HCT116 (cell line): ENCODE measurements at regions not wholly inside any gene's neighbourhood (a gene's known extent, or its start where the extent isn't known, plus 50 kb on each side); places are given as distances from the start of the nearest gene placed in this dataset.

Experiments
- ATAC-seq: fragments of 200-7000 bp; cut with Tn5 transposase; 2 replicates; pipeline ENCODE4 v1.9.1; 2020; ENCODE audit warnings: mild to moderate bottlenecking, moderate library complexity
- BruUV-seq: library from RNA; stranded (reverse); fragments of 400-500 nt; replicated peaks from 2 replicates; lab custom pipeline; 2021; lab: Mats Ljungman, UMichigan
- CTCF ChIA-PET: fragments of 300-600 bp; sonication (Branson Sonifier 250); formaldehyde crosslinking; loops from one replicate; lab custom pipeline; 2021; ENCODE audit warnings: antibody characterized with exemption; lab: Charles Lee
- POLR2A ChIA-PET: fragments of 300-600, 350-600 bp; sonication (Branson Sonifier 250); formaldehyde crosslinking; loops from one replicate; lab custom pipeline; 2021; ENCODE audit warnings: antibody characterized with exemption; lab: Charles Lee
- RAD21 ChIA-PET, 2 experiments: fragments of 300-600 bp; sonication (Branson Sonifier 250); formaldehyde crosslinking; loops; one replicate each; lab custom pipeline; 2023; ENCODE audit warnings: low total read pairs in 2 of 2; ENCODE audit not compliant: uncharacterized antibody in 2 of 2, unreplicated experiment in 2 of 2, low non-redundant PET in 1 of 2; lab: Charles Lee
- DNase-seq: peaks from one replicate; pipeline ENCODE4 v3.0.0-alpha.2; 2010; ENCODE audit warnings: low read depth, low spot score
- H2AFZ ChIP-seq: fragments of 200-600 bp; shearing (Covaris generic), sonication (generic); 2 replicates; pipeline ENCODE4 v1.6.1; 2017; ENCODE audit warnings: low read depth, mixed run types, mixed read lengths, antibody characterized with exemption, low read length; ENCODE audit not compliant: poor library complexity, severe bottlenecking
- H3K27ac ChIP-seq: 2 replicates; pipeline ENCODE4 v1.5.1; 2012; ENCODE audit warnings: low read depth, low read length
- H3K27me3 ChIP-seq: fragments of 200-600 bp; sonication (generic); 2 replicates; pipeline ENCODE4 v1.6.1; 2016; ENCODE audit warnings: mixed run types, low read length, mixed read lengths; ENCODE audit not compliant: insufficient read depth
- H3K36me3 ChIP-seq, 2 experiments: fragments of 200-500 bp in 1 of 2; fragments of 200-600 bp in 1 of 2; sonication (Bioruptor generic) in 1 of 2; sonication (generic) in 1 of 2; 2 replicates each; pipeline versions ENCODE4 v1.5.1 to v1.6.1; 2014 to 2016; ENCODE audit warnings: low read length in 2 of 2, inconsistent platforms in 1 of 2, mixed read lengths in 1 of 2, mixed run types in 1 of 2; ENCODE audit not compliant: insufficient read depth in 2 of 2, control insufficient read depth in 1 of 2
- H3K4me1 ChIP-seq, 2 experiments: fragments of 200-600 bp in 1 of 2; sonication (generic) in 1 of 2; 2 replicates each; pipeline versions ENCODE4 v1.5.1 to v1.6.1; 2012 to 2017; ENCODE audit warnings: low read length in 2 of 2, inconsistent platforms in 1 of 2, mild to moderate bottlenecking in 1 of 2, mixed read lengths in 1 of 2, mixed run types in 1 of 2, moderate library complexity in 1 of 2; ENCODE audit not compliant: insufficient read depth in 2 of 2, control insufficient read depth in 1 of 2
- H3K4me2 ChIP-seq: fragments of 200-600 bp; sonication (generic); 2 replicates; pipeline ENCODE4 v1.6.1; 2017; ENCODE audit warnings: mixed run types, low read length, mixed read lengths
- H3K4me3 ChIP-seq, 2 experiments: fragments of 200-600 bp in 1 of 2; sonication (generic) in 1 of 2; replicated peaks in 1 of 2; 2 replicates each; pipeline ENCODE4 v1.5.1; 2011 to 2016; ENCODE audit warnings: low read length in 2 of 2, control low read depth in 1 of 2, low read depth in 1 of 2, mild to moderate bottlenecking in 1 of 2, mixed read lengths in 1 of 2, mixed run types in 1 of 2
- H3K79me2 ChIP-seq: fragments of 200-600 bp; sonication (generic); 2 replicates; pipeline ENCODE4 v1.6.1; 2017; ENCODE audit warnings: mild to moderate bottlenecking, mixed run types, low read length, moderate library complexity, mixed read lengths; ENCODE audit not compliant: insufficient read depth
- H3K9ac ChIP-seq: fragments of 200-600 bp; sonication (generic); 2 replicates; pipeline ENCODE4 v1.6.1; 2016; ENCODE audit warnings: low read length, mixed read lengths
- H3K9me2 ChIP-seq: fragments of 200-600 bp; sonication (generic), shearing (Covaris generic); 2 replicates; pipeline ENCODE4 v1.6.1; 2017; ENCODE audit warnings: mixed run types, mild to moderate bottlenecking, moderate library complexity; ENCODE audit not compliant: insufficient read depth
- H3K9me3 ChIP-seq, 2 experiments: fragments of 200-500 bp in 1 of 2; fragments of 200-600 bp in 1 of 2; sonication (Bioruptor generic) in 1 of 2; sonication (generic) in 1 of 2; 2 replicates each; pipeline ENCODE4 v1.6.1; 2014 to 2017; ENCODE audit warnings: low read length in 2 of 2, mixed read lengths in 2 of 2, inconsistent platforms in 1 of 2, low read depth in 1 of 2, mild to moderate bottlenecking in 1 of 2, mixed run types in 1 of 2, moderate library complexity in 1 of 2; ENCODE audit not compliant: control insufficient read depth in 1 of 2, insufficient read depth in 1 of 2
- H4K20me1 ChIP-seq: fragments of 200-600 bp; sonication (generic), shearing (Covaris generic); 2 replicates; pipeline ENCODE4 v1.6.1; 2017; ENCODE audit warnings: mixed run types, mild to moderate bottlenecking, moderate library complexity; ENCODE audit not compliant: insufficient read depth
- CBX3 ChIP-seq: IDR thresholded peaks from 2 replicates; pipeline ENCODE4 v1.6.1; 2012; ENCODE audit warnings: low read depth
- CEBPB ChIP-seq: IDR thresholded peaks from 2 replicates; pipeline ENCODE4 v1.6.1; 2012; ENCODE audit warnings: low read depth
- ELF1 ChIP-seq: IDR thresholded peaks from 2 replicates; pipeline ENCODE4 v1.6.1; 2012; ENCODE audit warnings: low read depth, borderline replicate concordance
- EZH2 ChIP-seq: fragments of 200-600 bp; sonication (generic); IDR thresholded peaks from 2 replicates; pipeline ENCODE4 v1.6.1; 2017; ENCODE audit warnings: antibody characterized with exemption, mixed run types
- EZH2phosphoT487 ChIP-seq: fragments of 200-600 bp; IDR thresholded peaks from 2 replicates; pipeline ENCODE4 v1.6.1; 2018; ENCODE audit warnings: antibody characterized with exemption, borderline replicate concordance
- JUND ChIP-seq: IDR thresholded peaks from 2 replicates; pipeline ENCODE4 v1.6.1; 2012
- MAX ChIP-seq: IDR thresholded peaks from 2 replicates; pipeline ENCODE4 v1.6.1; 2012
- POLR2A ChIP-seq: IDR thresholded peaks from 2 replicates; pipeline ENCODE4 v1.7.0; 2011; ENCODE audit warnings: borderline replicate concordance; ENCODE audit not compliant: insufficient read depth, insufficient read length; ENCODE audit errors: extremely low read depth
- REST ChIP-seq: IDR thresholded peaks from 2 replicates; pipeline ENCODE4 v1.6.1; 2012; ENCODE audit warnings: low read depth
- SIN3A ChIP-seq: IDR thresholded peaks from 2 replicates; pipeline ENCODE4 v1.6.1; 2012; ENCODE audit warnings: low read depth
- SP1 ChIP-seq: IDR thresholded peaks from 2 replicates; pipeline ENCODE4 v1.6.1; 2012; ENCODE audit warnings: low read depth
- TCF7L2 ChIP-seq: IDR thresholded peaks from 2 replicates; pipeline ENCODE4 v1.7.0; 2011; ENCODE audit warnings: borderline replicate concordance, inconsistent platforms; ENCODE audit not compliant: insufficient read depth, insufficient read length; ENCODE audit errors: extremely low read depth
- ZNF274 ChIP-seq: fragments of 200-500 bp; sonication (Bioruptor generic); IDR thresholded peaks from 2 replicates; pipeline ENCODE4 v1.6.1; 2014; ENCODE audit warnings: mild to moderate bottlenecking, low read depth, low read length, inconsistent platforms
- intact Hi-C: fragments of 100-400 bp; cut with micrococcal nuclease; formaldehyde crosslinking; loops from 2 replicates; pipeline ENCODE4 v1.10.0; 2022
- TF ChIP-seq, protein P1 (sequence below): IDR thresholded peaks from 2 replicates; pipeline ENCODE4 v1.6.1; 2012
- TF ChIP-seq, protein P2 (sequence below): IDR thresholded peaks from 2 replicates; pipeline ENCODE4 v1.6.1; 2011; ENCODE audit warnings: mild to moderate bottlenecking, low read length, moderate library complexity; ENCODE audit not compliant: insufficient replicate concordance; ENCODE audit errors: extremely low read depth

DNA sequence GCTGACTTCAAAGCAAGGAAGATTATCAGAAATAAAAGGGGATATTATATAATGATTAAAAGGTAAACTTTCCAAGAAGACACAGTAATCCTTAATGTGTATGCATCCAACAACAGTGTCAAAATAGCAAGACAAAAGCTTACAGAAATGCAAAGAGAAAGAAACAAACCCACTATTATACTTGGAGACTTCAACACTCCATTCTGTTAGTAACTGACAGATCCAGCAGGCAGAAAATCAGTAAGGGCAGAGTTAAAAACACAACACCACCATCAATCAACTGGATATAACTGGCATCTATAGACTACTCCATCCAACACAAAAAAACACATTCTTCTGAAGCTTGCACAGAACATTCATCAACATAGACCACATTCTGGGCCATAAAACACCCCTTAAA lies 103.8 kb downstream of the OR13A1 start:
- TF ChIP-seq TCF7L2 = no peak
- intact Hi-C loops = no loop called here
- no peaks in the 10 kb centered on the region for H4K20me1 ChIP-seq
- ChIA-PET RAD21 (no interaction called here), POLR2A (no interaction called here), CTCF (interaction anchor here (1.1 kb wide), 1 partner anchor 38 kb away, joined by 3 read pairs; no protein-coding TSS in a partner anchor)
- no peaks in the 10 kb centered on the region for H3K4me1 ChIP-seq
- no peak overlapping the region for H2AFZ ChIP-seq
- ATAC-seq (no peak), DNase-seq (no peak)
- H3K27ac ChIP-seq = no peak overlapping the region
- no TSS peak for BruUV-seq
- H3K9me2 ChIP-seq = no peaks in the 10 kb centered on the region
- H3K9me3 ChIP-seq = peaks cover 0 to 5% of the 10 kb centered on the region in 2 experiments; a peak in 1 of 4 replicates
- H3K4me3 ChIP-seq = no peak overlapping the region
- no peak overlapping the region for H3K9ac ChIP-seq
- no peaks in the 10 kb centered on the region for H3K36me3 ChIP-seq
- no peaks in the 10 kb centered on the region for H3K79me2 ChIP-seq
- H3K27me3 ChIP-seq = no peaks in the 10 kb centered on the region; the same call in 1 of the 2 replicates
- no peak overlapping the region for H3K4me2 ChIP-seq

- intact Hi-C loops = no loop called here
- Histone ChIP-seq H3K4me2 (no peak overlapping the region), H3K9me2 (no peaks in the 10 kb centered on the region), H3K27me3 (no peaks in the 10 kb centered on the region; the same call in 1 of the 2 replicates), H2AFZ (no peak overlapping the region), H3K9ac (no peak overlapping the region), H3K4me3 (no peak overlapping the region), H3K36me3 (no peaks in the 10 kb centered on the region), H3K79me2 (no peaks in the 10 kb centered on the region), H3K9me3 (no peaks in the 10 kb centered on the region), H4K20me1 (no peaks in the 10 kb centered on the region), H3K4me1 (no peaks in the 10 kb centered on the region), H3K27ac (no peak overlapping the region)
- ChIA-PET CTCF (no interaction called here), POLR2A (no interaction called here), RAD21 (no interaction called here)
- no peak for DNase-seq
- BruUV-seq = no TSS peak
- no peak for TF ChIP-seq JUND
- TF ChIP-seq POLR2A = no peak
- TF ChIP-seq ELF1 = no peak
- TF ChIP-seq CEBPB = no peak
- no peak for TF ChIP-seq CBX3
- TF ChIP-seq, protein P1, sequence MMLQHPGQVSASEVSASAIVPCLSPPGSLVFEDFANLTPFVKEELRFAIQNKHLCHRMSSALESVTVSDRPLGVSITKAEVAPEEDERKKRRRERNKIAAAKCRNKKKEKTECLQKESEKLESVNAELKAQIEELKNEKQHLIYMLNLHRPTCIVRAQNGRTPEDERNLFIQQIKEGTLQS = no peak
- TF ChIP-seq EZH2 = no peak
- no peak for TF ChIP-seq SIN3A
- TF ChIP-seq EZH2phosphoT487 = no peak
- no peak for TF ChIP-seq SP1
- TF ChIP-seq ZNF274 = no peak
- no peak for TF ChIP-seq REST
- TF ChIP-seq, protein P2, sequence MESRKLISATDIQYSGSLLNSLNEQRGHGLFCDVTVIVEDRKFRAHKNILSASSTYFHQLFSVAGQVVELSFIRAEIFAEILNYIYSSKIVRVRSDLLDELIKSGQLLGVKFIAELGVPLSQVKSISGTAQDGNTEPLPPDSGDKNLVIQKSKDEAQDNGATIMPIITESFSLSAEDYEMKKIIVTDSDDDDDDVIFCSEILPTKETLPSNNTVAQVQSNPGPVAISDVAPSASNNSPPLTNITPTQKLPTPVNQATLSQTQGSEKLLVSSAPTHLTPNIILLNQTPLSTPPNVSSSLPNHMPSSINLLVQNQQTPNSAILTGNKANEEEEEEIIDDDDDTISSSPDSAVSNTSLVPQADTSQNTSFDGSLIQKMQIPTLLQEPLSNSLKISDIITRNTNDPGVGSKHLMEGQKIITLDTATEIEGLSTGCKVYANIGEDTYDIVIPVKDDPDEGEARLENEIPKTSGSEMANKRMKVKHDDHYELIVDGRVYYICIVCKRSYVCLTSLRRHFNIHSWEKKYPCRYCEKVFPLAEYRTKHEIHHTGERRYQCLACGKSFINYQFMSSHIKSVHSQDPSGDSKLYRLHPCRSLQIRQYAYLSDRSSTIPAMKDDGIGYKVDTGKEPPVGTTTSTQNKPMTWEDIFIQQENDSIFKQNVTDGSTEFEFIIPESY = no peak
- TF ChIP-seq MAX = no peak
- ATAC-seq = no peak
These were observed 96.0 kb downstream of the OR13A1 start for GRCh38 chr10:45219416-45219815.
